GM19023 (cell line): ENCODE measurements at regions not wholly inside any gene's neighbourhood (a gene's known extent, or its start where the extent isn't known, plus 50 kb on each side); places are given as distances from the start of the nearest gene placed in this dataset.

Source experiments
- ATAC-seq: cut with Tn5 transposase; IDR thresholded peaks from one replicate; pipeline ENCODE4 v1.9.1; 2021; ENCODE audit warnings: mild to moderate bottlenecking, moderate library complexity; ENCODE audit not compliant: unreplicated experiment

DNA sequence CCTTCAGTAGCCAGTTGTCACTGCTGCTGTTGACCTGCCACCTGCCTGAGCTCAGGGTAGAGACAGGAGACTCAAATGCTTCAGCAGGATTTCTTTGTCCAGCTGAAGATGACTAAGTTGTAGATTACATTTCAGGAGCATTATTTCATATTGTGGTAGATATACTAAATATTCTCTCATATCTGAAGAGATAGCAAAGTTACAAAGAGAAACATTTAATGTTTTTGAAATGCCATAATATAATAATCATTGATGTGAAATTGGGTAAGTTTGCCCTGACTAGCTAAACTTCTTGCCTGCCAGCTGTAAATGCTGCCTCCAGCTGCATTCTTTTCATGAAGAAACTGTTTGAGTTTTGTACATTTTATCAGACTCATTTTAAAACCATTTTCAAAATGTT lies 247.6 kb upstream of the CNKSR2 start:
- ATAC-seq: no peak

DNA sequence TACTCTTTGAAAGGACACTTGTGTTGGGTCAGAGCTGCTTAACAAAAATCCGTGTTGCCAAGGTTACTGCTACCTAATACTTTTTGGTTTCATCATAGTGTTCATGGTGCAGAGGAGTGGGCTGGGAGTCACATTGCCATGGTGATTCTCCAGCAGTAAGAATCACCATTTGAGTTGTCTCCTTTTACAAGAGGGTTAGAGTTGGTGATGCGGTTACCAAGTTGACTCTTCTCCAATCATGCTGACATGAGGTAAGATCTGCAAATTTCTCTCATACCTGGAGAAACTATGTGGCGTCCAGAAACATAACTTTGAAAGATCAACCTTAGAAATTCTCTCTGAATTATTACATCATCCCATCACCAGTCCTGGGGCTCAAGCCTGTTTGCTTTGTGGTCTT lies 242.9 kb upstream of the CNKSR2 start:
- no peak for ATAC-seq

DNA sequence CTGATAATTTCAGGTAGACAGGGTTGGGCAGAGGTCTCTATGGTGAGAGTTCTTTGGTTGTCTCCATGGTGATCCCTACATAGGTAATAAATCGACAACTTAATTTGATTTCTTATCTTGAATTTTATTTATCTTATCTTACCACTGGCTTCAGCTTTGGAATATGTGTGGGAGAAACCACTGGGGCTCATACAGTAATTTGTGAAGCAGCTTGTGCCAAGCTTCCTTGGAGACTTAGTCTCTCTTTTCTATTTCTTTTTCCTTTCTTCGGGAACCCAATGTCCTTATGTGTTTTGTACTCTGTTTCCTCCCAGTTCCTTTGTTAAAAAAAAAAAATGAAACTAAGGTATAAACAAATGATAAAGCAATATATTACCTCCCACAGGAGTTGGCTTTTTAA lies 242.4 kb upstream of the CNKSR2 start:
- no peak for ATAC-seq

DNA sequence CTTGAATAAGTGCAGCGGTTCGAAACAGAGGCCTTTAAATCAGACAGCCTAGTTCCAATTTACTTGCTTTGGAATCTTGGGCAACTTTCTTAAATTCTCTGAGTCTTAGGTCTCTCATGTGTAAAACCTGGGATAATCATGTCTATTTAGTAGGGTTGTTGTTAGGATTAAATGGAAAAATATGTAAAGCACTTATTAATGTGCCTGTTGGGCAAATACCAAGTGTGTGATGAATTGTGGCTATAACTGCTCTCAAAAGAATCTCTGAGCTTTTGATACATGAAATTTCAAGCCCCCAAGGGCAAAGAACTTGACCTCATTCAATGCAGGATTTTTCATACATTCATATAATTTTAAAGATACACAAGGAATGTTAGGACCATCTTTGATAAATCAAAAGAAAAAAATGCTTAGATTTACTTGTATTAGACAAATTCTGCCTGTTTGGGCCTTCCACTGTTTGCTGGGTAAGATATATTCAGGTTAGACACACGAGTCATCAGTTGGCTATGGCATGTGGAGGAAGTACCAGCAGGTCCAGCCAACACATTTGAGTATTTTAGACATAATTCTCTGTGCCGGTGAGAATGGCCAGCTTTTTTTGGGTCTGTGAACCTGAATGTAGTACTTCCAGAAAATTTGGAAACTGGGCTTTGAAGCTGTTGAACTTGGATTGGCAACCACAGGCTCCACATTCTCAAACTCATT lies 241.4 kb upstream of the CNKSR2 start:
- no peak for ATAC-seq

DNA sequence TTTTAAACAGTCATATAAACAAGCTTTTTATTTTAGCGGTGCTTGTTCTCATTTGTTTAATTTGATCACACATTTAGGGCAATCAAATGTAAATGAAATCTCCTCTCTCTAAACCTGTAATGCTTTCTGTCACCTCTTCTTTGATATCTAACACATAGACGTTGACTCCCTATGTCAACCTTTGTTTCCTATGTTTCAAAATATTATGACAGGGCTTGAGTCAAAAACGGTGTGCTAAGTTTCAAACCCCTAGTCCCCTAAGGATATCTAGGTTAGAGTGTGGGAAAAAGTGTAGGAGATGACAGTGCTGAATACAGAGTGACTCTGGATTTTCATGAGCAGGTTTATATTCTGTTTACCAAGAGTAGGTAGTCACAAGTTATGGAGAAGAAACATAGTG lies 224.0 kb upstream of the CNKSR2 start:
- ATAC-seq: no peak

DNA sequence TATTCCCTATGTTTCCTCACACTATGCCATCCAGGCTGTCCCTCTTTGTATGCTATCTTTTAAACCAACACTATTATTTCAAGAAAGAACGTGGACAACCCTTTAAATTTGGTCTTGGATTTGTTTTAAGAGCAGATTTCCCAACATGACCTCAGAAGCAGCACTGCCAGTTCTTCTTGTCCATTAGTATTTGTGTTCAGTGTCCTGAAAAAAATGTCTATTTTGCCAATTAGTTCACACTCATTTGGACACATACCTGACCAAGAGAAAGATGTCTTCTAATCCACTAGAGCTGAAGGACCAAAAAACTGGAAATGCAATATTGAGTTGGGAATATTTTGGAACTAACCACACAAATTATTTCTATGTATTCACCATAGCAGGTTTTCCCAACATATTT lies 223.2 kb upstream of the CNKSR2 start:
- ATAC-seq: no peak

DNA sequence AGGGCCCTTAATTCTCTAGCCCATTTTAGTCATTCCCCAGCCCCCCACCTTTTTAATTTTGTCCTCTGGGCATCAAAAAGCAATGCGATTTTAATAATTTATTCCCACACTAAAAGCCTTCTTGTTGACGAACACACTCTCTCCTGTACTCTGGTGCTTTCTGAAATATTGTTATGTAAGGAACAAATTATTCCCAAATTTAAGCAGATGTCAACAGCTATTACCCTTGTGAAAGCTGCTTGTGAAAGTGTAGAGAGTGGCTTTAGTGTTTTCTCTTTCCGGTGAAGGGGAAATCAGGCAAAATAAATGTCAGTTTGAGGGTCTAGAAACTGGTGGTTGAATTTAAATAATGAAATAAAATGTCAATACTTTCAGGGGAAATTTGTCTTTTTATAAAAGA lies 221.2 kb upstream of the CNKSR2 start:
- no peak for ATAC-seq

DNA sequence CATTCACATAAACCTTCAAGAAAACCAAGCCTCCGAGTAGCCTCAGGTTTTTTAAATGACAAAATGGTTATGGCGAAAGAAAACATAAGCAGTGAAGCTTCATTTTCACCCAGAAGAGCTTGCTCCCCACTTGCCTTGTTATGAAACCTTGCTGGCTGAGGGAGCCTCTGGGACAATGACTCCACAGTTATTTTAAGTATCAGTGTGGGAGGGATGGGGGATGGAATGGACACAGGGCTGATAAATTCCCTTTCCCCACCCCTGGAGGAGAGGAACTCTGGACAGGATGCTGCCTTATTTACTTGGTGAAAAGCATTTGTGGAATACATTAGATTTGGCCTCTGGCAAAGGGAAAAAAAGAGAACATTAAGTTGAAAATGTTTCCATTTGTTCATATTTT lies 220.7 kb upstream of the CNKSR2 start:
- ATAC-seq: no peak

DNA sequence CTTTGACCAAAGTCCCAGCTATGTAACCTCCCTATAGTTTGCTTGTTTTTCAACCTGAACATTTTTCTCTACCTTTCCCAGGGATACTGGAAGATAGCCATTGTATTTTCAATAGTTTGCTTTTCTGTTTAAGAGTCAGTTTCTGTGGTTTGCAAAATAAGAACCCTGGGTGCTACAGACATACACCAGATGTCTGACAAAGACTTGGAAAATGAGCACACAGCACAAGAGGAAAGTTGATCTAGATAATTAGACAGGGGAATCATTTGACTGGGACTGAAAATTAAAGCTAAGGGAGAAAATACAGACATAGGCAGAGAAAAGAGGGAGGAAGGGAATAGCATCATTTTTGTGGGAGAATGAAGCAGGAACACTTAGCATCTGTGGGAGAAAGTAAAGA lies 218.3 kb upstream of the CNKSR2 start:
- no peak for ATAC-seq

DNA sequence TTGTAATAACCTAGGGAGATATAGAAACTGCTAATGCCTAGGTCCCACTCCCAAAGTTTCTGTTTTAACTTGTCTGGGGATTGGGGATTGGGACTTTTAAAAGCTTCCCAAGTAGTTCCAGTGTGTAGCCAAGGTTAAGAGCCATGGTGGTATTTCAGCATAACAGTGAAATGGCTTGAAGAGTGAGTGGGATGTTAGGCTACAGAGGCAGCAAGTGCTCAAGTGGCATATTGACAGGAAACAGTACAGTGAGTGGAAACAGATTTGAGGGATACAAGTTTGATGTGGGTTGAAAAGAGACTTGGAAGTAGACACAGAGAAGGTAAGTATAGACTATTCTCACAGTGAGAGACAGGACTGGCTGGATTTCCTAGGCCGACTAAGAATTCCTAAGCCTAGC lies 217.6 kb upstream of the CNKSR2 start:
- no peak for ATAC-seq

DNA sequence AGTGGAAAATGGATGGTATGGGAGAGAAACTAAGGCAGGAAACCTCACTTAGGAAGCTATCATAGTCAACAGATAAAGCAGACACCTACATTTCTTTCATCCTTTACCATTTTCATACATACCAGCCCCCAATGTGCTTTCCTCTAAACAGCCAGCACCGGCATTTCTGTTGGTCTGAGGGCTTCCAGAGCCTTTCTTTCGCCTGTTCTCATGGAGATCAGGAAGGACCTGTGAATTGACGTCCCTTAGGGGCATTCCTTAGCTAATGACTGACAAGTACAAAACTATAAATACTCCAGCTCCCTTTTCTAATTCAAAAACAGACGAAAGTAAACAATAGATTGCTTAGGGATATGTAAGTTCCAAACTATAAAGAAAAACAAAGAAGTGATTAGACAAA lies 215.5 kb upstream of the CNKSR2 start:
- ATAC-seq: no peak

DNA sequence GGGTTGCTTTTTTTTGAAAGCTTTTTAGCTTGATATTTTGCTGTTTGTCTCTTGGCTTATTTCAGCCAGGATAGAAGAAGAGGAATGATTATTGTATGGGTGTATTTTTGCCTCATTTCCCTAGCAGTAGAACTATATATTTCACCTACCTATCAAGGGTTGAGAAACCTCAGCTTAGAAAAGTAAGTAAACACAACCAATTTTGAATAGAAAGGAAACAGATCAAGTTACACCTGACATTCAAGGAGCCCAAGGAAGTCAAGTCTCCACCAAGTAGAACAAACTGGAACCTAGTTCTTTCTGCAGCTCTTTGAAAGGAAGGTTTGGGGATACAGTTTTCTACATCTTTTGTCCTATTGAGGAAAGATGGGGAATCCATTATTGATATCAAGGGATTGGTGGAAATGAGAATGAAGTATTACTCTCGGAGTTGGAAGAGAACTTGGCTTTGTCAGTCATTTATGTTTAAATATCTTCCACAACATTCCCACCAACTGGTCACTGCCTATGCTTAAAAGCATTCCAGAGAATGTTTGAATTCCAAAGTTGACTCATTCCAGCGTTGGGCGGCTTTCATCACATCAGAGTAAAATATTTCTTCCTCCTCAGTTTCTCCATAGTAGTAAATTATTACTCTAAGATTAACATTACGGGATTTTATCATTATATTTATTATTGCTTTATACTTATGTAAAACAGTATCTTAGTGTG lies 207.8 kb upstream of the CNKSR2 start:
- no peak for ATAC-seq

DNA sequence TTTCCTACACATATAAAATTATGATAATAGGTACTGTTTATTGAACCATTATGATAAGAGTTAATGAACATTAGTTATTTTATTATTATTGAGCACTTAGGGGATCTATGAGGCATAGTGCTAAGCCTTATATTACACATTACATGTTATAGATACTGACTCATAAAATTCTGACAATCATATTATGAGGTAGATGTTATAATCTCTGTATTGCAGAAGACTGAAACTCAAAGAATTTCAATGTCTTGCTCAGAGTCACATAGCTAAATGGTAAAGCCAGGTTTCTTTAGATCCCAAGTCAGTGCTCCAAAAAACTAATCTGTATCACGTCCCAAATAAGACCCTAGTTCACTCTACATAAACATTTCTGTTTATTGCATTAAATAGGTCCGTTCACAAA lies 207.2 kb upstream of the CNKSR2 start:
- no peak for ATAC-seq

DNA sequence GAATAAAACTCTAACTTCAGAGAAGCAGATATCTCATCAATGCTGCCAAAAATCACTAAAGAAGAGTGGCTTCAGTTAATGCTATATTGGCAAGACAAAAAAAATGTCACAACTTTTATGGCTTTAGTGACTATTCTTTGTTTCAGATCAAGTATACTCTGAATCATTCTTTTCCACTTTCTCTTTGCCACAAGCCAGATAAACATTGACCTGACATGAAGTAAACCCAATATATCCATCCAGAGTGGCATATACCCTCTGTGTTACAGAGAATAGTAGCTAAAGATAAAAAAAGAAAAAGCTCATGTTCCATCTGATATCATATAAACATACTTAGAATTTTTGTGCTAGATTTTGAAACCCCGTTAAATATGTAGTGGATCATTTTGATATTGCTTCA lies 206.7 kb upstream of the CNKSR2 start:
- ATAC-seq: no peak

DNA sequence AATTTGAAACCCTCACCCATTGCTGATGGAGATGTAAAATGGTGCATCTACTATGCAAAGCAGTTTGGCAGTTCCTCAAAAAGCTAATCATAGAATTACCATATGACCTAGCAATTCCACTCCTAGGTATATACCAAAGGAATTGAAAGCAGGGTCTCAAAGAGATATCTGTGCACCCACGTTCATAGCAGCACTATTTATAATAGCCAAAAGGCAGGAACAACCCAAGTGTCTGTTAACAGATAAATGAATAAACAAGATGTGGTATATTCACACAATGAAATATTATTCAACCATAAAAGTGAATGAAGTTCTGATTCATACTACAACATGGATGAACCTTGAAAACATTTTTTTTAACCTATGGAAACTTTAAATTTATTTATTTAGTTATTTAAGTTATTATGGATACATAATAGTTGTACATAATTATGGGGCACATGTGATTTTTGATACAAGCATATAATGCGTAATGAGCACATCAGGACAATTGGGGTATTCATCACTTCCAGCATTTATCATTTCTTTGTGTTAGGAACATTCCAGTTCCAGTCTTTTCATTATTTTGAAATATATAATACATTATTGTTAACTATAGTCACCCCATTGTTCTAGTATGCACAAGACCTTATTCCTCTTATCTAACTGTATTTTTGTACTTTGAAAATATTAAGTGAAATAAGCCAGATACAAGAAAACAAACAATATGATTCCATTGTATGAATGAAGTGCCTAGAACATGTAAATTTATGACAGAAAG lies 205.6 kb upstream of the CNKSR2 start:
- ATAC-seq: no peak

DNA sequence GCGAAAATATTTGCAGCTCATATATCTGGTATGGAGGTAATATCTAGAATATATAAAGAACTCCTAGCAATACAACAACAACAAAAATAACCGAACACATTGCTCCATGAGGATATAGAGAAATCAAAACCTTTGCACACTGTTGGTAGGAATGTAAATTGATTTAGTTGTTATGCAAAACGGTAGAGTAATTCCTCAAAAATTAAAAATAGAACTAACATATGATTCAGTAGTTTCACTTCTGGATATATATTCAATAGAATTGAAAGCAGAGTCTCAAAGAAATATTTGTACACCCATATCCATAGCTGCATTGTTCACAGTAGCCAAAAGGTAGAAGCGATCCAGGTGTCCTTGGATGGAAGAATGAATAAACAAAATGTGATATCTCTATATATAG lies 203.0 kb upstream of the CNKSR2 start:
- no peak for ATAC-seq

DNA sequence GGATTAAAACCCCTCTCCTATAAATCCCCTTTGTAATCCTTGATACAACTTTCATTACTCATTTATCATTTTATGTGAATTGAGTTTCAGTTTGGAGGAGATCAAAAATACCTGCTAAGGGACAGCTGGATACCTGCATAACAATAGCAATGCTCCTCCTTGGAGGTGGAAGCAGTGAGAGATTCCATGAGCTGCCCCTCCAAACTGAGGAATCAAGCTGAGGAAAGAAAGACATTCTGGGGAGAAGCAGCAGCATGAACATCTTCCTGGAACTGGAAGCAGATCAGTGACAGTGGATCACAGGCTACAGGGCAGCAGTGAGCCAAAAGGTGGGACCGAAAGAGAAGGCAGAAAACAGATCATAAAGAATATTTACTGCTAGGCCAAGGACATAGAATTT lies 199.8 kb upstream of the CNKSR2 start:
- no peak for ATAC-seq

DNA sequence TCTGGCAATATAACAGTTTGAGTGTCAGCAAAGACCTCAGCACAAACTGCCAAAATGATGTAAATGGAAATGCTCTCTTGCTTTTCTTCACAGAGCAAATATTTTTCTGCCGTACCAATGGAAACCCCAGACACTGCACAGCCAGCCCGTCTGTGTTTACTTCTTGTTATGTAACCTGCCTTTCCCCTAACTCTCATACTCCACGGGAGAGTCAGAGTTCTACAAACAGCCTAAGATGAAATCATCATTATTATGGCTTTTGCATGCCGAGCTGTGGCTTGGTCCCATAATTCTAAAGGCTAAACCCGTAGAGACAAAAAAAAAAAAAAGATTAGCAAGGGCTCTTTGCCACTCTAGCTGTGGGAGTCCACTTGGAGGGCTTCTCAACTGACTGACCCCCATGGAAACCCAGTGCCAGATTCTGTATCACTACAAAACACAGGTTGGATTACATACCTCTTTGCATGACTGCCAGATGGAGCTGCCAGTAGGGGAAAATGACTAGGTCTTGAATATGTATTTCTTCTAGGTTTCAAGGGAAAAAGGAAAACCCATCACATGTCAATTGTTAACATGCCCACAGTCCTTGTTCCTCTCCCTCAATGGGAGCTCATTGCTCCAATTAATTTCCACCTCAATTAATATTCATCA lies 197.2 kb upstream of the CNKSR2 start:
- ATAC-seq: no peak

DNA sequence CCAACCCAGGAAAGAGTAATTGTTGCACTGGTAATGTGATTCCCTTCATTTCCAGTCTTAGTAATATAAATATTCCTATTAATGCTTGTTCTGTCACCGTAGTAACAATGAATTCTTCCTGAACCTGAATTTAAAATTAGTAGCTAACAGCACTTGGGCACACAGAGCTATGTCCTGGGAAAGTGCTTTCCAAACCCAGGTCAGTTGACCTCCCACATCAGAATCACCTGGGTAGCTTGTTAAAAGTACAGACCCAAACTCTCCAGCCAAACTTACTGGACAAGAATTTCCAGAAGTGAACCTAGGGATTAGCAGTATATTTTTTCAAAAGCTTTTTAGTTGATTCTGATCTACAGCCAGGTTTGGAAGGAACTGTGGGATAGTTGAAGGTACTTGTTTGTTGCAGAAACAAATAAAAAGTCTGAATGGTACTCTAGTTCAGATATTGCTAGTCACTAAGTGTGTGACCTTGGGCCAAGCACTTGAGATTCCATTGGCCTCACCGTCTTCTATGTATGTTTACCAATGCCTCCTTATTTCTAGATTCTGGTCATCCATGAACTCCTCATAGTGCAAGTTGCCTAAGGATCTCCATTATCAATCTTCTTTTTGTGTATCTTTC lies 192.9 kb upstream of the CNKSR2 start:
- ATAC-seq: no peak

DNA sequence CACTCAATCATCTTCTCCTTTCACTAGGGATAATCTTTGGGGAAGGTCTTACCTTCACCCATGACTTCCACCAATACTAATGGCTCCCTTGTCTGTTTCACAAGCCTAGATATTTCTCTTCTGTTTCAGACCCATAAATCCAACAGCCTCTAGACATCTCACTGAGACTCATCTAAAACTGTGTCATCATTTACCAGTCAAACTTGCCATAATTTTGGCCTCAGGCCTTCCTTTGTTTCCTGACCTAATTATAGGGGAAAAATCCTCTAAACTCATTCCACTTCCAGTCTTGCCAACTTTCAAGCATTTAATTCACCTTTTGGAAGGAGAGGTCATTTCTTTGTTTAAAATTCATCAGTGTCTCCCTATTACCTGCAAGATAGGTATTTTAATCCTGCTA lies 181.0 kb upstream of the CNKSR2 start:
- ATAC-seq: no peak

DNA sequence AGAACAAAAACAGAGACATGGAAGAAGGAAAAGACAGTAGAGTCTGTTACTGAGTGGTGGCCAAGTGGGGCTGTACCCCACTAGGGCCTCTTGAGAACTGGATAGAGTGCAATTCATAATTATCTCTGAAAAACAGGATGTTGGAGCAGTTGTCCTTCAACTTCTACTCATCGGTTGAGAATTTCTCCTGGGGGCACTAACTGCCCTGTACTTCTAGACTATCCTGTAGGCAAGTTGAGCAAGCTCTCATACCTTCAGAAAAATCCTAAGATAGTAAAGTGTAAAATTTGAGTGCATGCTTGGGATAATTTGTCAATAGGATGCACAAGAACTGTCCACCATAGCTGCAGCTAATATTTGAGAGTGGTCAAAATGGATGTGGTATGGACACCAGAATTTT lies 179.7 kb upstream of the CNKSR2 start:
- ATAC-seq: no peak
